ENCODE measurements at regions not wholly inside any gene's neighbourhood (a gene's known extent, or its start where the extent isn't known, plus 50 kb on each side); places are given as distances from the start of the nearest gene placed in this dataset.

- no peak for TF ChIP-seq CTCF (IDR thresholded peaks at IDR 0.05)
- no peak for TF ChIP-seq POLR2A (IDR thresholded peaks at IDR 0.05)
- no peak for TF ChIP-seq EP300 (IDR thresholded peaks at IDR 0.05)
These were observed 1291.0 kb downstream of the TBC1D22A start for GRCh38 chr22:48053486-48053885.
